ENCODE measurements at regions not wholly inside any gene's neighbourhood (a gene's known extent, or its start where the extent isn't known, plus 50 kb on each side); places are given as distances from the start of the nearest gene placed in this dataset.

DNA sequence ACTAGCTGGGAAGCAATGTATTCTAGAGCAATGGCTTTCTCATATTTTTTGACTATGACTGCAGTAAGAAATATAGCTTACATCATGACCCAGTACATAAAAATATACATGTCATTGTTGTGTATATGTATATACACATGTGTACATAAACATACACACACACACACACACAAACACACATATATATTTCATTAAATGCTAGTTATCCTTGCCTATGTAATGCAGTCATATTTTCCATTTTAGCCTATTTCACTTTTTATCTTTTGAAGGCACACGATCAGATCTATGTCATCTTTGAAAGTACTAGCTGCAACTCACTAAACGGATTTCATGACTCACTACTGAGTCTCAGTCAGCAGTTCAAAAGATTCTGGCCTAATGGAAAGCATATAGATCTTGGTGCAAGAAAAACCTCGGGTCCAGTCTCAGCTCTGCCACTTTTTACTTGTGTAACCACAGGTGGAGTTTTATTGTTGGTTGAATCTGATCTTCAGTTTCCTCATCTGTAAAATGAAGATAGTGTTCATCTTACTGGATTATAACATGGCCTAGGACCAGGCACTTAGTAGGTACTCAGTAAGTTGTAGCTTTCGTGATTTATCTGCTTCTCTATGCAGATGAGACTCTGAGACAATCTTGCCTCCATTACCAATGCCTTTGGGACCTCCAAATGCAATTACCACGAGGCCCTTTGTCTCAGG, 325.6 kb downstream of the RRAGC start:
- TF ChIP-seq, protein P1, sequence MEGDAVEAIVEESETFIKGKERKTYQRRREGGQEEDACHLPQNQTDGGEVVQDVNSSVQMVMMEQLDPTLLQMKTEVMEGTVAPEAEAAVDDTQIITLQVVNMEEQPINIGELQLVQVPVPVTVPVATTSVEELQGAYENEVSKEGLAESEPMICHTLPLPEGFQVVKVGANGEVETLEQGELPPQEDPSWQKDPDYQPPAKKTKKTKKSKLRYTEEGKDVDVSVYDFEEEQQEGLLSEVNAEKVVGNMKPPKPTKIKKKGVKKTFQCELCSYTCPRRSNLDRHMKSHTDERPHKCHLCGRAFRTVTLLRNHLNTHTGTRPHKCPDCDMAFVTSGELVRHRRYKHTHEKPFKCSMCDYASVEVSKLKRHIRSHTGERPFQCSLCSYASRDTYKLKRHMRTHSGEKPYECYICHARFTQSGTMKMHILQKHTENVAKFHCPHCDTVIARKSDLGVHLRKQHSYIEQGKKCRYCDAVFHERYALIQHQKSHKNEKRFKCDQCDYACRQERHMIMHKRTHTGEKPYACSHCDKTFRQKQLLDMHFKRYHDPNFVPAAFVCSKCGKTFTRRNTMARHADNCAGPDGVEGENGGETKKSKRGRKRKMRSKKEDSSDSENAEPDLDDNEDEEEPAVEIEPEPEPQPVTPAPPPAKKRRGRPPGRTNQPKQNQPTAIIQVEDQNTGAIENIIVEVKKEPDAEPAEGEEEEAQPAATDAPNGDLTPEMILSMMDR (IDR thresholded peaks at IDR 0.05; ENCODE audit: insufficient read depth, low read length): no peak
- TF ChIP-seq SPI1 (IDR thresholded peaks at IDR 0.05; ENCODE audit: borderline replicate concordance, low read depth): no peak
- no peak for TF ChIP-seq POLR2AphosphoS5 (IDR thresholded peaks at IDR 0.05; ENCODE audit: low read depth)
- TF ChIP-seq GABPA (IDR thresholded peaks at IDR 0.05; ENCODE audit: low read depth): no peak
- TF ChIP-seq, protein P2, sequence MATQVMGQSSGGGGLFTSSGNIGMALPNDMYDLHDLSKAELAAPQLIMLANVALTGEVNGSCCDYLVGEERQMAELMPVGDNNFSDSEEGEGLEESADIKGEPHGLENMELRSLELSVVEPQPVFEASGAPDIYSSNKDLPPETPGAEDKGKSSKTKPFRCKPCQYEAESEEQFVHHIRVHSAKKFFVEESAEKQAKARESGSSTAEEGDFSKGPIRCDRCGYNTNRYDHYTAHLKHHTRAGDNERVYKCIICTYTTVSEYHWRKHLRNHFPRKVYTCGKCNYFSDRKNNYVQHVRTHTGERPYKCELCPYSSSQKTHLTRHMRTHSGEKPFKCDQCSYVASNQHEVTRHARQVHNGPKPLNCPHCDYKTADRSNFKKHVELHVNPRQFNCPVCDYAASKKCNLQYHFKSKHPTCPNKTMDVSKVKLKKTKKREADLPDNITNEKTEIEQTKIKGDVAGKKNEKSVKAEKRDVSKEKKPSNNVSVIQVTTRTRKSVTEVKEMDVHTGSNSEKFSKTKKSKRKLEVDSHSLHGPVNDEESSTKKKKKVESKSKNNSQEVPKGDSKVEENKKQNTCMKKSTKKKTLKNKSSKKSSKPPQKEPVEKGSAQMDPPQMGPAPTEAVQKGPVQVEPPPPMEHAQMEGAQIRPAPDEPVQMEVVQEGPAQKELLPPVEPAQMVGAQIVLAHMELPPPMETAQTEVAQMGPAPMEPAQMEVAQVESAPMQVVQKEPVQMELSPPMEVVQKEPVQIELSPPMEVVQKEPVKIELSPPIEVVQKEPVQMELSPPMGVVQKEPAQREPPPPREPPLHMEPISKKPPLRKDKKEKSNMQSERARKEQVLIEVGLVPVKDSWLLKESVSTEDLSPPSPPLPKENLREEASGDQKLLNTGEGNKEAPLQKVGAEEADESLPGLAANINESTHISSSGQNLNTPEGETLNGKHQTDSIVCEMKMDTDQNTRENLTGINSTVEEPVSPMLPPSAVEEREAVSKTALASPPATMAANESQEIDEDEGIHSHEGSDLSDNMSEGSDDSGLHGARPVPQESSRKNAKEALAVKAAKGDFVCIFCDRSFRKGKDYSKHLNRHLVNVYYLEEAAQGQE (IDR thresholded peaks at IDR 0.05; ENCODE audit: insufficient replicate concordance, low read depth): no peak

Measured in HL-60 (cell line).